NCI-H82 treated with DMSO at 0.1 percent for 48 hours (cell line): ENCODE measurements at regions not wholly inside any gene's neighbourhood (a gene's known extent, or its start where the extent isn't known, plus 50 kb on each side); places are given as distances from the start of the nearest gene placed in this dataset.
A peak's percentile ranks its signal among the peaks of the same experiment; 100 is the strongest.
"Not testable (repeated sequence)": the region's sequence is repeated elsewhere in the genome, so short reads cannot be mapped to it uniquely, and the experiment has no call there.

Source experiments
- DNase-seq: peaks from one replicate; lab custom pipeline; 2025; ENCODE audit not compliant: unreplicated experiment; lab: John Stamatoyannopoulos, UW

DNA sequence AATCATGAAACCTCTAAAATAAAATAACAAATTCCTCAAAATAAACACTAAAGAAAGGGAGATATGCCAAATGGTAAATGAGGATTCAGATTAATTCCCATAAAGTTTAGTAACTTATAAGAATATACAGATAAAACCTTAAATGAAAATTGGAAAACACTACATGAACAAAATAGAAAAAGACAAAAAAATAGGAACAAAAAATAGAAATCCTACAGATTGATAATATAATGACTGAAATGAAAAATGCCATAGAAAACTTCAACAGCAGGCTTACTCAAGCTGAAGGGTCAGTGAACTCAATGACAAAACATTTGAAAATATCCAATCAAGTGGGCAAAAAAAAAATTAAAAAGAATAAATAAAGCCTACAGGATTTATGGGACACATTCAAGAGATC, 1784.8 kb downstream of the PCDH9 start:
- no peak for DNase-seq

DNA sequence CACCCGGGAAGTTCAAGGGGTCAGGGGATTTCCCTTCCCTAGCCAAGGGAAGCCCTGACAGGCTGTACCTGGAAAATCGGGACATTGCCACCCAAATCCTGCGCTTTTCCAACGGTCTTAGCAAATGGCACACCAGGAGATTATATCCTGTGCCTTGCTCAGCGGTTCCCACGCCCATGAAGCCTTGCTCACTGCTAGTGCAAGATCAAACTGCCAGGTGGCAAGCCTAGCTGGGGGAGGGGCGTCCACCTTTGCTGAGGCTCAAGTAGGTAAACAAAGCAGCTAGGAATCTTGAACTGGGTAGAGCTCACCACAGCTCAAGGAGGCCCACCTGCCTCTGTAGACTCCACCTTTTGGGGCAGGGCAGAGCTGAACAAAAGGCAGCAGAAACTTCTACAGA, 1794.5 kb downstream of the PCDH9 start:
- DNase-seq: no peak

DNA sequence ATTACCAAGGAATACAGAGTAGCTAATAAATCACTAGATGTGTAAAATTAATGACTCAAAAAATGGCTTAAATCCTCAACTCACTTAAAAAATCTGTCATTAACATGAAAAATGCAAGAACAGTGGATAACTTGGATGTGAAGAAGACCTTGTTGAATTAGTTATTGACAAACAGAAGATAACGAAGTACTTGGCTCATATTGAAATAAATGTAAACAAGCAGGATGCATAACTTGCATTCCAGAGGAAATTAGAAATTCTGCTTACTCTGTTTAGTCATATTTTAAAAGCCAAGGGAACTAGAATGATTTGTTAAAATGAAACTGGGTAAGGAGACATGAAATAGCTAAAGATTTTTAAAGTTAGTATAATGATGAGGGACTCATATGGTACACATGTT, 1812.2 kb downstream of the PCDH9 start:
- no peak for DNase-seq

GRCh38 chr13:65416784-65417183, 1813.4 kb downstream of the PCDH9 start:
- no peak for DNase-seq

GRCh38 chr13:65414187-65414586, 1815.9 kb downstream of the PCDH9 start:
- DNase-seq: no peak

DNA sequence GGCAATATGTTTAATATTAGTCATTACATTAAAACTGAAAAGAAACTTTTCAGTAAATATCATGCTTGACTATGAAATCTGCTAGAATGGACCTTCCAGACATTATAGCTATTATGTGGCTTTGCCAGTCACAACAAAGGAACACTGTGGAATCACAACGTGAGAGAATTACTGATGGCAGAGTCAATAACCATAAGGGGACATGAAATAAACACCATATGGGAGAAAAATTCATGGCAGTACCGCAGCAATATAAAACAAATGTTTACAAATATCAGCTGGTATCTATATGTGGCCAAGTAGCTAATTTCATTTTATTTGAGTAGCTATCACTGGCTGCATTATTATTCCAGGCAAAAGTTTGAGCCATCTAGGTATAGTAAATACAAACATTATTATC, 1818.6 kb downstream of the PCDH9 start:
- no peak for DNase-seq

- no peak for DNase-seq
Measured at GRCh38 chr13:65410791-65411190, 1819.3 kb downstream of the PCDH9 start.

GRCh38 chr13:65401315-65401714, 1828.8 kb downstream of the PCDH9 start:
- no peak for DNase-seq

DNA sequence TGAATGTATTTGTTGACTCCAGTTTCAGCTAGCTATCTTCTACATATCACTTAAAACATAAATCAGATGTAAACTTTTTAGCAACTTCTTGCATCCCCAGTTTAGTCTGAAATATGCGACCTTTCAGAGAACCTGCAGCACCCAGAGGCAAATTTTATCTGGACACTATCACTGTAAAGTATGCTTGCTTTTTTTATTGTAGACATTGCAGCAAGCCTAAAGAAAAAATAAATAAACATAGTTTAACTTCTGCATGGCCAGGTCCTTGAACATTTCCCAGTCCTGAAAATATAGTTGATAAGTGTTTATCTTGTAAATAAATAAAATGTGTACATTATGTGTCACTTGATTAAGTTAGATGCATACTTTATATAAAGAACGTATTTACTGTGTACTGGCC, 1829.4 kb downstream of the PCDH9 start:
- DNase-seq: no peak

- no peak for DNase-seq
Measured at GRCh38 chr13:65387743-65388347, 1842.3 kb downstream of the PCDH9 start.

DNA sequence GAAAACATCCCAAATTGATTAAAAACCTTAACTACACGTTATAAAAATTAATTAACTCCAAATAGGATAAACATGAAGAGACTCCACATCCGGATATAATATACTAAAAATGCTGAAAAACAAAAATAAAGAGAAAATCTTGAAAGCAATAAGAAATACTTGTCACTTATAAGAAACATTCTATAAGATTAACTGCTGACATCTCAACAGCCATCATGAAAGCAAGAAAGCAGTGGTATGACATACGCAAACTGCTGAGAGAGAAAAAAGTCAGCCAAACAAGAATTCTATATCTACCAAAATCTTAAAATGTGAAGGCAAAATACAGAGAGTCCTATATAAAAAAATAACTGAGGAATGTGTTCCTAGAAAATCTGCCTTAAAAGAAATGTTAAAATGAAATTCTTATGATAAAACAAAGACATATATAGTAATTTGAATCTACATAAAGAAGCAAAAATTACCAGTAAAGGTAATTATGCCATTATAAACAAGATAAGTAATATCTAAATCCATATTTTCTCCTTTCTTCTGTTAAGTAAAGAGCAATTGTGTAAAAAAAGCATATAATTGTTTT, 1851.1 kb downstream of the PCDH9 start:
- no peak for DNase-seq

DNA sequence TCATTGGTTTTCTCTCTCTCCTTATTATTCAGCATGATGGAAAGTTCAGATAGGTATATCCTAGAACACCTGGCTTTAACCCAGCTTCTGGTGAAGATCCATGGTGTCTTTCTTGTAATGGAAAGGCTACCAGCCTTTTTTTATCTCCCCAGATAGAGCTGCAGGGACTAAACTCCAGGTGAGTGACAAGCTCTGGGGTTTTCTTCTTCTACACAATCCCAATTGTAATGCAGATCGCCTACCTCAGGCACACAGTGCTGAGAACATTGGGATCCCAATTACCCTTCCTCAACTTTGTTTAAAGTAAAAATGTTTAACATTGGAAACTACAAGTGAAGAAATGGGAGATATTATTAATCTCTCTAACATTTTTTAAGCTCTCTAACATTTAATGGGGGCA, 1851.7 kb downstream of the PCDH9 start:
- no peak for DNase-seq

GRCh38 chr13:65368832-65369231, 1861.3 kb downstream of the PCDH9 start:
- no peak for DNase-seq

- no peak for DNase-seq
Measured at GRCh38 chr13:65353951-65354350, 1876.2 kb downstream of the PCDH9 start.

- not testable (repeated sequence) for DNase-seq
Measured at GRCh38 chr13:65353150-65353549, 1877.0 kb downstream of the PCDH9 start.

DNA sequence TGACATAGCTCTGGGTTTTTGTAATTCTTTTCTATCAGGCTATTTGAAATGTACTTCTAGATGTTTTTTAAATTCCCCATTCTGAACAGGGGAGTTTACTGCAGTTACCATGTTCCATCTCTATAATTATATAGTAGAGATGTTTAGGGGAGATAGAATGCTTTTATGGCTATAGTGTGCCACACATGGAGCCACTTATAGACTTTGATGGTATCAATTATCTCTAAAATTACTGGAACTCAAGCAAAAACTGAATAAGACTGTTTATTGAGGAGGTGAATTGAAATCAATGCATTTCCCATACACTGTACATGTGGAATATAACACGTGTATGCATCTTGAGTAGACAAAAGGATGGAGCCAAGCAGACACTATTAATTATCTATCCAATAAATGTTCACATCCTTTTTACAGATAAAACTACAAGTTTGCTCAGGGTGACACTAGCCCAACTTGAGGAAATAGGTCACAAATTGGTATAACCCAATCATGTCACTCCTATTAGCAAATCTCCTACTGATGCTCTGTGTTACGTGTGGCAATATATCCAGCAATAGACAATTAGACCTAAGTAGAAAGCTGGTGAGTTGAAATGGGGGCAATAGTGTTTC, 1882.6 kb downstream of the PCDH9 start:
- no peak for DNase-seq

- no peak for DNase-seq
Measured at GRCh38 chr13:65343898-65344663, 1886.1 kb downstream of the PCDH9 start.

DNA sequence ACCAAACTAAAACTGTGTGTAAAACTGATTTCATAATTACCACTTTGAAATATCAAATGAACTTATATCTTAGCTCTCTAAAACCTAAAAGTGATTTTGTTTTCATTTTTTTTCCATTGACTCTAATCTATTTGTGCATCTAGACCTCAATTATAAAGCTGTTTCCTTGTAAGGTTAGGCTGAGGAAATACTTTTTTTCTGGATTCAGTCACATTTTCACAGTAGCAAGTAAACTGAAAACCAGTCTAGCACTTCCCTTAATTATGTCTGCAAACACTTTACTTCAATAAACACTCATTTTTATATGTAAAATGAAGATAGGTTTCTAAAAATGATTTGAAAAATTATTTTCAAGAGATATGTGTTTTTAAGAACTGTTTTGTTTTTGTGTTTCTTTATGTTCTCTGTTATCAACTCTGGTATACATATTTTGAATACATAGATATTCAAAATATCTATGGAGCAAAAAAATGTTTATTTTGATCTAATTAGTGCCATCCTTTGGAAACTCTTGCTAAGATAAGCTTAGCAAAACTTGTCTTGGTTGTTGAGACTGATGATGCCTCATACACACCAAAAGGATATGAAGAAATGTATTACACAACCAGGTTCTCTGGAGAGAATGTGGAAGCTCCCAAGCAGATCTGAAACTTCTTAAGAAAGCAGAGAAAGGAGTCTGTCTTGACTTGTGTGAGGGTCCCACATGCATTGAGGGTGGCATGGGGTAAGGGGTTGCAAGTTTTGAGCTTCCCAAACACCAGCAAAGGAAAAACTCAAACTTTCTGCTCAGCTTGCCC, 1887.4 kb downstream of the PCDH9 start:
- no peak for DNase-seq

- no peak for DNase-seq
Measured at GRCh38 chr13:65339241-65339640, 1890.9 kb downstream of the PCDH9 start.

DNA sequence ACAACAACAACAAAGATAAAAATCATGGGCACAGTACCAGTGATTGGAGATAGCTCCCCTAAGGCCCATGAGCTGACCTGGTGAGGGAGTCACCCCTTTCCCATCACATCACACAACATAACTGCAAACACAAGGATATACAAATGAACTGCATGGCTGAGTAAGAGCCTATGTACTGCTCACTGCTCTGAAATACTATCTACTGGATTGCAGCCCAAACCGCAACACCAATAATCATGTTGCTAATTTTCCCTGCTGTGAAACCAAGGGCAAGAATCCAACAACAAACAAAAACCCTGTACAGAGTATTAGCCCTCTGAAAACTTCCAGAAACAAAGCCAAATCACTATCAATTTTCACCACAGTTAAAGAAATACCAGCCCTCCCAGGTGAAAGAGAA, 1893.2 kb downstream of the PCDH9 start:
- no peak for DNase-seq

DNA sequence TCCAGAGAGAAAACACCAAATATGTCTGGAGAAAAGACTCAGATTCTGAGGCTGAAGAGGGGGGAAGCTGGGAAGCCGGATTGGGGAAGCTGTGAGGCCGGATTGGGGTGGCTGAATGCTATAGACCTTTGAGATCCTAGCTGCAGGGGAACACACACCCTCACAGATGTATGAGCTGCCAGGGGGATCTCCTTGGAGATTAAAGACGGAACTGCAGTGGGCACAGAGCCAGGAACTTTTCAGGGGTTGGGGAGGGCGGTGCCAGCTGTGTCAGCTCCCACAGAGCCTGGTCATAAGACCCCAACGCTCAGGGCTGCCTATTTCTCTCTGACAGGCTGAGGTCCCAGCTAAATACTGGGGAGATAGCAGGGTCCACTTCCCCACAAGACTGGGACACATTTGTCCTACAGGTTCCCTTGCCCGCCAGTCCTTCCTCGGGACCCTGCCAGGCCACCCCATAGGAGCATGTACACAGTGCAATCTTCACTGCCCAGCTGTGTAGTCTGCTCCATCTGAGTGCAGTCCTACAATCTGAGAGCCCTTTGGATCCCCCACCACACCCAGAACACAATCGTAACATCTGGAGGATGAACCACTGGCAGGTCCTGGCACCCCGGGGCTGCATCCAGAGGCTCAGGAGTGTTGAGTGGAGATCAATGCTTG, 1893.9 kb downstream of the PCDH9 start:
- peak; percentile 4 for DNase-seq
